GM19467 (cell line): ENCODE measurements at regions not wholly inside any gene's neighbourhood (a gene's known extent, or its start where the extent isn't known, plus 50 kb on each side); places are given as distances from the start of the nearest gene placed in this dataset.

Experiments
- ATAC-seq: cut with Tn5 transposase; IDR thresholded peaks from one replicate; pipeline ENCODE4 v1.9.1; 2021; ENCODE audit warnings: mild to moderate bottlenecking, moderate library complexity; ENCODE audit not compliant: unreplicated experiment

GRCh38 chr10:107417446-107417845 is 252.9 kb upstream of the SORCS1 start:
- ATAC-seq, result no peak

GRCh38 chr10:107415446-107415845 is 250.9 kb upstream of the SORCS1 start:
- ATAC-seq, result no peak

- ATAC-seq, result no peak
Observed at GRCh38 chr10:107413971-107414370, 249.5 kb upstream of the SORCS1 start.

- no peak for ATAC-seq
Observed at GRCh38 chr10:107409522-107409921, 245.0 kb upstream of the SORCS1 start.

GRCh38 chr10:107398115-107398514 is 233.6 kb upstream of the SORCS1 start:
- no peak for ATAC-seq

- ATAC-seq, result no peak
Observed at GRCh38 chr10:107391901-107392300, 227.4 kb upstream of the SORCS1 start.

GRCh38 chr10:107390563-107390962 is 226.1 kb upstream of the SORCS1 start:
- no peak for ATAC-seq

- ATAC-seq, result no peak
Observed at GRCh38 chr10:107383357-107383756, 218.9 kb upstream of the SORCS1 start.

GRCh38 chr10:107379601-107380000 is 215.1 kb upstream of the SORCS1 start:
- no peak for ATAC-seq

GRCh38 chr10:107371801-107372200 is 207.3 kb upstream of the SORCS1 start:
- ATAC-seq, result no peak

GRCh38 chr10:107364872-107365271 is 200.4 kb upstream of the SORCS1 start:
- ATAC-seq, result no peak

- no peak for ATAC-seq
Observed at GRCh38 chr10:107362306-107362705, 197.8 kb upstream of the SORCS1 start.

- ATAC-seq, result no peak
Observed at GRCh38 chr10:107357033-107357432, 192.5 kb upstream of the SORCS1 start.

GRCh38 chr10:107356396-107356795 is 191.9 kb upstream of the SORCS1 start:
- ATAC-seq, result no peak

- no peak for ATAC-seq
Observed at GRCh38 chr10:107342711-107343110, 178.2 kb upstream of the SORCS1 start.

GRCh38 chr10:107341281-107341680 is 176.8 kb upstream of the SORCS1 start:
- no peak for ATAC-seq

GRCh38 chr10:107340326-107340725 is 175.8 kb upstream of the SORCS1 start:
- no peak for ATAC-seq

GRCh38 chr10:107336061-107336460 is 171.6 kb upstream of the SORCS1 start:
- no peak for ATAC-seq

GRCh38 chr10:107317592-107317991 is 153.1 kb upstream of the SORCS1 start:
- ATAC-seq, result no peak

- no peak for ATAC-seq
Observed at GRCh38 chr10:107303203-107303602, 138.7 kb upstream of the SORCS1 start.

GRCh38 chr10:107299606-107300005 is 135.1 kb upstream of the SORCS1 start:
- no peak for ATAC-seq

- ATAC-seq, result no peak
Observed at GRCh38 chr10:107284187-107284586, 119.7 kb upstream of the SORCS1 start.

- ATAC-seq, result no peak
Observed at GRCh38 chr10:107280293-107280692, 115.8 kb upstream of the SORCS1 start.

- no peak for ATAC-seq
Observed at GRCh38 chr10:107277591-107277990, 113.1 kb upstream of the SORCS1 start.
